Suppressor macrophage treated with lipopolysaccharide for 4 hours (primary cell): ENCODE measurements at regions not wholly inside any gene's neighbourhood (a gene's known extent, or its start where the extent isn't known, plus 50 kb on each side); places are given as distances from the start of the nearest gene placed in this dataset.
"Not testable (repeated sequence)": the region's sequence is repeated elsewhere in the genome, so short reads cannot be mapped to it uniquely, and the experiment has no call there.

Experiments
- DNase-seq: peaks from one replicate; pipeline ENCODE4 v3.0.0-alpha.2; 2020

- DNase-seq: no peak
Measured at GRCh38 chr5:19143935-19144334, 844.1 kb downstream of the CDH18 start.

- DNase-seq: no peak
Measured at GRCh38 chr5:19169426-19169825, 818.6 kb downstream of the CDH18 start.

- no peak for DNase-seq
Measured at GRCh38 chr5:19172926-19173470, 815.0 kb downstream of the CDH18 start.

GRCh38 chr5:19175776-19176570 is 812.0 kb downstream of the CDH18 start:
- DNase-seq: no peak

GRCh38 chr5:19179571-19179970 is 808.4 kb downstream of the CDH18 start:
- DNase-seq: no peak

- no peak for DNase-seq
Measured at GRCh38 chr5:19189176-19189575, 798.8 kb downstream of the CDH18 start.

- no peak for DNase-seq
Measured at GRCh38 chr5:19193631-19194030, 794.4 kb downstream of the CDH18 start.

GRCh38 chr5:19196631-19197030 is 791.4 kb downstream of the CDH18 start:
- DNase-seq: no peak

GRCh38 chr5:19200251-19200650 is 787.7 kb downstream of the CDH18 start:
- no peak for DNase-seq

- no peak for DNase-seq
Measured at GRCh38 chr5:19208397-19208796, 779.6 kb downstream of the CDH18 start.

- DNase-seq: no peak
Measured at GRCh38 chr5:19210886-19211285, 777.1 kb downstream of the CDH18 start.

- no peak for DNase-seq
Measured at GRCh38 chr5:19229179-19229835, 758.7 kb downstream of the CDH18 start.

- DNase-seq: no peak
Measured at GRCh38 chr5:19233573-19233972, 754.4 kb downstream of the CDH18 start.

- no peak for DNase-seq
Measured at GRCh38 chr5:19235101-19235584, 752.9 kb downstream of the CDH18 start.

GRCh38 chr5:19240170-19240569 is 747.8 kb downstream of the CDH18 start:
- no peak for DNase-seq

- DNase-seq: no peak
Measured at GRCh38 chr5:19241690-19242089, 746.3 kb downstream of the CDH18 start.

GRCh38 chr5:19246191-19246590 is 741.8 kb downstream of the CDH18 start:
- DNase-seq: not testable (repeated sequence)

- DNase-seq: no peak
Measured at GRCh38 chr5:19247302-19247701, 740.7 kb downstream of the CDH18 start.

- no peak for DNase-seq
Measured at GRCh38 chr5:19256036-19256435, 732.0 kb downstream of the CDH18 start.

- no peak for DNase-seq
Measured at GRCh38 chr5:19258686-19259085, 729.3 kb downstream of the CDH18 start.

GRCh38 chr5:19261879-19262278 is 726.1 kb downstream of the CDH18 start:
- DNase-seq: no peak

GRCh38 chr5:19264821-19265220 is 723.2 kb downstream of the CDH18 start:
- no peak for DNase-seq

- DNase-seq: no peak
Measured at GRCh38 chr5:19266791-19267190, 721.2 kb downstream of the CDH18 start.

GRCh38 chr5:19270153-19270552 is 717.8 kb downstream of the CDH18 start:
- no peak for DNase-seq
